ENCODE measurements at regions not wholly inside any gene's neighbourhood (a gene's known extent, or its start where the extent isn't known, plus 50 kb on each side); places are given as distances from the start of the nearest gene placed in this dataset.
"Not testable (repeated sequence)": the region's sequence is repeated elsewhere in the genome, so short reads cannot be mapped to it uniquely, and the experiment has no call there.

GRCh38 chrX:34826964-34827363, 115.6 kb upstream of the FAM47B start:
- ChIA-PET CTCF (no interaction called here), POLR2A (no interaction called here)
- DNase-seq (ENCODE audit: extremely low spot score), result no peak
- TF ChIP-seq CTCF (IDR thresholded peaks at IDR 0.05; ENCODE audit: control extremely low read depth, extremely low read depth, low read depth, missing control alignments), result no peak

- TF ChIP-seq CTCF (IDR thresholded peaks at IDR 0.05; ENCODE audit: control extremely low read depth, extremely low read depth, low read depth, missing control alignments), result no peak
- DNase-seq (ENCODE audit: extremely low spot score), result no peak
- POLR2A ChIA-PET, result no interaction called here
- CTCF ChIA-PET, result no interaction called here
These were observed 103.1 kb upstream of the FAM47B start for GRCh38 chrX:34839451-34839850.

GRCh38 chrX:34841205-34841604, 101.4 kb upstream of the FAM47B start:
- CTCF ChIA-PET; DNase-seq (ENCODE audit: extremely low spot score); POLR2A ChIA-PET: not testable (repeated sequence)

DNA sequence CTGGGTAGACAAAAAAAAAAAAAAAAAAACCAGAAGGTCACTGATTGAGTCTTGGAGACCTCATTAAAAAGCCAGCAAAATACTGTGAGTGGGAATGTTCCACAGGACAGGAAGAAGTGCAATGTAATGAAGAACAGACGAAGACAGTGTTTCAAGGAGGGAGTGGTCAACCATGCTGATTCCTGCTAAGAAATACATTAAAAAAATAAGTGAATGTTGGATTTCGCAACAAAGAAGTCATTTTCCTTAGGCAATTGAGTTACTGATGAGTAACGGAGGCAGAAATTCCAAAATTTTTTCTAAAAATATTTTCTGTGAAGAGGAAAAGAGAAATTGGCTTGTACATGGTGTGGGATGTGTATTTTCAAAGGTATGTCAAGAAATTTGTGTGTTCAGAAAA, 94.3 kb upstream of the FAM47B start:
- ChIA-PET CTCF (no interaction called here), POLR2A (no interaction called here)
- no peak for TF ChIP-seq CTCF (IDR thresholded peaks at IDR 0.05; ENCODE audit: control extremely low read depth, extremely low read depth, low read depth, missing control alignments)
- DNase-seq (ENCODE audit: extremely low spot score), result no peak

DNA sequence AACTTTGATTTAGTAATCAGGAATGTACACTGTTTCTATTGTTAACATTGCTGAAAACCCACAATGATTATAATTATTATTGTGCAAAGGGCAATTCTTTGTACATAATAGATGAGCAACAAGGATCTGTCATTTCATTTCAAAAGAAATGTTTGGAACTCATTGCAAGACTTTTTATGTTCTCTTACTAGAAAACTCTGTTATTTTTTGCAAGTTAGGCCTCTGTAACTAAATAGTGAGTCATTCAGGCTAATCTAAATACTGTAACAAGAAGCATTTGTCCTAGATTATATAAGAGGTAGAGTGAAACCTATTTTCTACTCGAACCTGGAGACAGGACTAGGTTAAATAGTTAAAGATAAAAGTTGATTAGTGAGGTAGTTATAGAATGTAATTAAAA, 93.2 kb upstream of the FAM47B start:
- CTCF ChIA-PET, result no interaction called here
- POLR2A ChIA-PET, result no interaction called here

DNA sequence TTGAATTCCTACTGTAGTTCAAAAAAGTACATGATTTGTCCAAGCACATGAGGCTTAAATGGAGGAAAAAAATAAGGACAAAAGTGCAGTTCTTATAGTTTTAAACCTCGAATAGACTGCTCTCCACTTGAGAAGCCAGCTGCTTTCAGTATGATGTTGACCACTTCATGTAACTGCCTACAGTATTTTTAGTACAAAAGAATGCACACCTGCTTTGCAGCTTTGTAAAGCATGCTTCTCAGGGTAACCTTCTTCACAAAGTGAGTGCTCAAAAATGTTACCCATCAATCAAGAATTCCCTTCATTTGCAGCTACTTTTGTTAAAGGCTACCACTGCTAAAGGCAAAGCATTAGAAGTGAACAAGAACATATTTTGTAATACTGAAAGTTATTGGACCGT, 83.4 kb upstream of the FAM47B start:
- DNase-seq (ENCODE audit: extremely low spot score), result no peak
- ChIA-PET POLR2A (no interaction called here), CTCF (no interaction called here)

More for the DNA sequence above, 93.2 kb upstream of the FAM47B start:
- TF ChIP-seq CTCF (IDR thresholded peaks at IDR 0.05; ENCODE audit: control extremely low read depth, extremely low read depth, low read depth, missing control alignments), result no peak
- no peak for DNase-seq (ENCODE audit: extremely low spot score)

GRCh38 chrX:34863906-34864305, 78.7 kb upstream of the FAM47B start:
- ChIA-PET POLR2A (no interaction called here), CTCF (no interaction called here)

More for the DNA sequence above, 83.4 kb upstream of the FAM47B start:
- TF ChIP-seq CTCF (IDR thresholded peaks at IDR 0.05; ENCODE audit: control extremely low read depth, extremely low read depth, low read depth, missing control alignments), result no peak

More at GRCh38 chrX:34863906-34864305, 78.7 kb upstream of the FAM47B start:
- no peak for TF ChIP-seq CTCF (IDR thresholded peaks at IDR 0.05; ENCODE audit: control extremely low read depth, extremely low read depth, low read depth, missing control alignments)
- DNase-seq (ENCODE audit: extremely low spot score), result no peak

Data from GM10248 (cell line).